Mesenchymal stem cell (in vitro differentiated cells and primary cell): ENCODE measurements at regions not wholly inside any gene's neighbourhood (a gene's known extent, or its start where the extent isn't known, plus 50 kb on each side); places are given as distances from the start of the nearest gene placed in this dataset.

ENCODE experiments used
- DNase-seq: peaks from one replicate; pipeline ENCODE4 v3.0.0-alpha.2; 2013
- H2AFZ ChIP-seq: one replicate; pipeline ENCODE4 v1.6.1; 2013; ENCODE audit warnings: low read depth, mild to moderate bottlenecking, control low read depth, inconsistent platforms, low read length, moderate library complexity
- H2AK5ac ChIP-seq: 2 replicates; pipeline ENCODE4 v1.6.1; 2013; ENCODE audit warnings: low read length, moderate library complexity, mild to moderate bottlenecking, inconsistent platforms; ENCODE audit not compliant: severe bottlenecking
- H2BK120ac ChIP-seq: one replicate; pipeline ENCODE4 v1.6.1; 2013; ENCODE audit warnings: low read depth, mild to moderate bottlenecking, inconsistent platforms, low read length, moderate library complexity
- H2BK12ac ChIP-seq, 2 experiments: one replicate each; pipeline ENCODE4 v1.6.1; 2013; ENCODE audit warnings: inconsistent platforms in 2 of 2, low read length in 2 of 2, mild to moderate bottlenecking in 2 of 2, moderate library complexity in 2 of 2, control low read depth in 1 of 2
- H2BK15ac ChIP-seq: one replicate; pipeline ENCODE4 v1.6.1; 2013; ENCODE audit warnings: mild to moderate bottlenecking, low read depth, inconsistent platforms; ENCODE audit not compliant: poor library complexity, severe bottlenecking
- H2BK5ac ChIP-seq: 2 replicates; pipeline ENCODE4 v1.6.1; 2013; ENCODE audit warnings: low read depth, mild to moderate bottlenecking, low read length, control low read depth, inconsistent platforms; ENCODE audit not compliant: poor library complexity, severe bottlenecking
- H3K14ac ChIP-seq, 2 experiments: one replicate each; pipeline ENCODE4 v1.6.1; 2013; ENCODE audit warnings: inconsistent platforms in 2 of 2, low read length in 2 of 2, control low read depth in 1 of 2, mild to moderate bottlenecking in 1 of 2, moderate library complexity in 1 of 2
- H3K18ac ChIP-seq, 2 experiments: one replicate each; pipeline ENCODE4 v1.6.1; 2013; ENCODE audit warnings: inconsistent platforms in 2 of 2, low read length in 2 of 2, control low read depth in 1 of 2, low read depth in 1 of 2, mild to moderate bottlenecking in 1 of 2
- H3K23ac ChIP-seq, 2 experiments: one replicate each; pipeline ENCODE4 v1.6.1; 2013; ENCODE audit warnings: inconsistent platforms in 2 of 2, low read length in 2 of 2, mild to moderate bottlenecking in 2 of 2, moderate library complexity in 2 of 2, control low read depth in 1 of 2
- H3K27ac ChIP-seq: 2 replicates; pipeline ENCODE4 v1.5.1; 2013; ENCODE audit warnings: mild to moderate bottlenecking, moderate library complexity, low read length, control low read depth, inconsistent platforms; ENCODE audit not compliant: poor library complexity, severe bottlenecking
- H3K27me3 ChIP-seq, 2 experiments: 2 replicates each; pipeline versions ENCODE4 v1.6.1 to v1.7.0; 2013; ENCODE audit warnings: low read length in 2 of 2, mild to moderate bottlenecking in 2 of 2, moderate library complexity in 2 of 2, control low read depth in 1 of 2, inconsistent platforms in 1 of 2; ENCODE audit not compliant: control insufficient read depth in 1 of 2, insufficient read depth in 1 of 2
- H3K36me3 ChIP-seq, 2 experiments: 2 replicates each; pipeline versions ENCODE4 v1.6.1 to v1.7.0; 2013; ENCODE audit warnings: low read length in 2 of 2, control low read depth in 1 of 2, inconsistent platforms in 1 of 2, low read depth in 1 of 2, mild to moderate bottlenecking in 1 of 2; ENCODE audit not compliant: insufficient read depth in 2 of 2, control insufficient read depth in 1 of 2
- H3K4ac ChIP-seq, 2 experiments: one replicate each; pipeline ENCODE4 v1.6.1; 2013; ENCODE audit warnings: inconsistent platforms in 2 of 2, low read length in 2 of 2, mild to moderate bottlenecking in 2 of 2, moderate library complexity in 2 of 2, control low read depth in 1 of 2, low read depth in 1 of 2
- H3K4me1 ChIP-seq: 2 replicates; pipeline ENCODE4 v1.6.1; 2013; ENCODE audit warnings: low read depth, low read length, control low read depth; ENCODE audit not compliant: control insufficient read depth, insufficient read depth
- H3K4me2 ChIP-seq: 2 replicates; pipeline ENCODE4 v1.6.1; 2013; ENCODE audit warnings: low read length, mild to moderate bottlenecking, inconsistent platforms; ENCODE audit not compliant: poor library complexity, severe bottlenecking
- H3K4me3 ChIP-seq, 2 experiments: 2 replicates each; pipeline versions ENCODE4 v1.5.1 to v1.7.0; 2013; ENCODE audit warnings: low read length in 2 of 2, mild to moderate bottlenecking in 2 of 2, control low read depth in 1 of 2, low read depth in 1 of 2; ENCODE audit not compliant: insufficient read depth in 1 of 2
- H3K79me1 ChIP-seq: replicated peaks from 2 replicates; pipeline ENCODE4 v1.6.1; 2013; ENCODE audit warnings: mild to moderate bottlenecking, control low read depth, low read length, inconsistent platforms; ENCODE audit not compliant: poor library complexity, severe bottlenecking
- H3K9ac ChIP-seq: 2 replicates; pipeline ENCODE4 v1.7.0; 2013; ENCODE audit warnings: mild to moderate bottlenecking, low read length, moderate library complexity
- H3K9me3 ChIP-seq: 2 replicates; pipeline ENCODE4 v1.7.0; 2013; ENCODE audit warnings: mild to moderate bottlenecking, low read length; ENCODE audit not compliant: control insufficient read depth
- H4K8ac ChIP-seq: one replicate; pipeline ENCODE4 v1.6.1; 2013; ENCODE audit warnings: inconsistent platforms, mild to moderate bottlenecking, low read length, moderate library complexity
- H4K91ac ChIP-seq: one replicate; pipeline ENCODE4 v1.6.1; 2013; ENCODE audit warnings: mild to moderate bottlenecking, low read length, inconsistent platforms
- WGBS: methylation state at CpG from one replicate; pipeline ENCODE4 v1.1.7; 2013; ENCODE audit warnings: mixed read lengths; 5-methylcytosine and 5-hydroxymethylcytosine counted together

- Histone ChIP-seq H3K23ac (no peak overlapping the region), H2BK15ac (no peak overlapping the region), H3K9me3 (no peaks in the 10 kb centered on the region), H2AFZ (no peak overlapping the region), H2BK5ac (no peak overlapping the region), H2BK12ac (no peak overlapping the region), H3K4me1 (no peaks in the 10 kb centered on the region), H3K79me1 (no peaks in the 10 kb centered on the region), H4K8ac (no peak overlapping the region), H3K27me3 (no peaks in the 10 kb centered on the region), H4K91ac (no peak overlapping the region), H3K4me3 (no peak overlapping the region), H3K9ac (no peak overlapping the region), H3K27ac (no peak overlapping the region), H2AK5ac (no peak overlapping the region), H3K18ac (no peak overlapping the region), H3K14ac (no peak overlapping the region), H3K4ac (no peak overlapping the region), H2BK120ac (no peak overlapping the region), H3K36me3 (no peaks in the 10 kb centered on the region), H3K4me2 (no peak overlapping the region)
- 61% methylated on average over 3 of the region's 3 CpGs for WGBS
- no peak for DNase-seq
Measured at GRCh38 chr4:62953752-62954151, 1455.5 kb downstream of the TECRL start.

GRCh38 chr4:62952366-62952765 is 1456.9 kb downstream of the TECRL start:
- Histone ChIP-seq H3K36me3 (no peaks in the 10 kb centered on the region), H3K27me3 (no peaks in the 10 kb centered on the region), H2AFZ (no peak overlapping the region), H3K9me3 (peaks cover 5% of the 10 kb centered on the region), H3K23ac (no peak overlapping the region), H3K9ac (no peak overlapping the region), H2BK15ac (no peak overlapping the region), H2BK5ac (peak overlapping the region; percentile 50), H3K4me1 (no peaks in the 10 kb centered on the region), H2BK120ac (no peak overlapping the region), H3K14ac (no peak overlapping the region), H3K4me3 (no peak overlapping the region), H3K4me2 (no peak overlapping the region), H4K91ac (no peak overlapping the region), H3K18ac (no peak overlapping the region), H4K8ac (no peak overlapping the region), H3K27ac (no peak overlapping the region), H2AK5ac (no peak overlapping the region), H3K79me1 (no peaks in the 10 kb centered on the region), H3K4ac (no peak overlapping the region), H2BK12ac (no peak overlapping the region)
- 65% methylated on average over 3 of the region's 3 CpGs for WGBS
- DNase-seq: no peak

- Histone ChIP-seq H4K91ac (no peak overlapping the region), H3K36me3 (no peaks in the 10 kb centered on the region), H3K23ac (no peak overlapping the region), H3K27me3 (no peaks in the 10 kb centered on the region), H3K9me3 (peaks cover 5% of the 10 kb centered on the region), H3K14ac (no peak overlapping the region), H2BK5ac (no peak overlapping the region), H2BK15ac (no peak overlapping the region), H2AFZ (no peak overlapping the region), H2AK5ac (no peak overlapping the region), H2BK120ac (no peak overlapping the region), H3K79me1 (no peaks in the 10 kb centered on the region), H3K4me2 (no peak overlapping the region), H3K18ac (no peak overlapping the region), H3K27ac (no peak overlapping the region), H4K8ac (no peak overlapping the region), H3K4me1 (no peaks in the 10 kb centered on the region), H3K9ac (no peak overlapping the region), H2BK12ac (no peak overlapping the region), H3K4ac (no peak overlapping the region), H3K4me3 (no peak overlapping the region)
- peak; percentile 3 for DNase-seq
Measured at GRCh38 chr4:62948108-62948507, 1461.1 kb downstream of the TECRL start.

GRCh38 chr4:62940229-62940628 is 1469.0 kb downstream of the TECRL start:
- no peak overlapping the region for H2BK12ac ChIP-seq
- no peaks in the 10 kb centered on the region for H3K27me3 ChIP-seq
- no peak overlapping the region for H2AK5ac ChIP-seq
- H3K18ac ChIP-seq: no peak overlapping the region
- H3K23ac ChIP-seq: no peak overlapping the region
- H3K4ac ChIP-seq: no peak overlapping the region
- no peak for DNase-seq
- H3K14ac ChIP-seq: no peak overlapping the region
- H3K9me3 ChIP-seq: peaks cover 7% of the 10 kb centered on the region
- H3K4me2 ChIP-seq: no peak overlapping the region
- H3K4me1 ChIP-seq: no peaks in the 10 kb centered on the region
- H3K79me1 ChIP-seq: no peaks in the 10 kb centered on the region
- H2BK15ac ChIP-seq: no peak overlapping the region
- H3K36me3 ChIP-seq: no peaks in the 10 kb centered on the region
- H3K27ac ChIP-seq: peak overlapping the region; percentile 30
- no peak overlapping the region for H2BK120ac ChIP-seq
- H3K4me3 ChIP-seq: no peak overlapping the region
- H2AFZ ChIP-seq: no peak overlapping the region
- no peak overlapping the region for H2BK5ac ChIP-seq
- H4K8ac ChIP-seq: no peak overlapping the region
- no peak overlapping the region for H4K91ac ChIP-seq
- no peak overlapping the region for H3K9ac ChIP-seq
